Activated CD4-positive, alpha-beta T cell treated with anti-CD3 and anti-CD28 coated beads, Interleukin-10, Interleukin-2, amounts not matched to agents 100 ng/mL and 50 ng/mL, durations not matched to agents 16 hours and 8 hours (primary cell): ENCODE measurements at regions not wholly inside any gene's neighbourhood (a gene's known extent, or its start where the extent isn't known, plus 50 kb on each side); places are given as distances from the start of the nearest gene placed in this dataset.
"Not testable (repeated sequence)": the region's sequence is repeated elsewhere in the genome, so short reads cannot be mapped to it uniquely, and the experiment has no call there.

Experiments used
- DNase-seq: peaks from one replicate; pipeline ENCODE4 v3.0.0-alpha.2; 2020

GRCh38 chr2:114018464-114018863, 128.6 kb downstream of the ACTR3 start:
- not testable (repeated sequence) for DNase-seq

GRCh38 chr2:114020668-114021067, 130.8 kb downstream of the ACTR3 start:
- no peak for DNase-seq

- no peak for DNase-seq
These were observed 132.6 kb downstream of the ACTR3 start for GRCh38 chr2:114022360-114023085.

GRCh38 chr2:114024326-114024725, 134.4 kb downstream of the ACTR3 start:
- DNase-seq: no peak

- no peak for DNase-seq
These were observed 135.1 kb downstream of the ACTR3 start for GRCh38 chr2:114025030-114025429.

GRCh38 chr2:114027437-114027836, 137.5 kb downstream of the ACTR3 start:
- no peak for DNase-seq

GRCh38 chr2:114031605-114032505, 142.0 kb downstream of the ACTR3 start:
- DNase-seq: no peak

GRCh38 chr2:114032705-114033104, 142.8 kb downstream of the ACTR3 start:
- no peak for DNase-seq

- DNase-seq: no peak
These were observed 144.9 kb downstream of the ACTR3 start for GRCh38 chr2:114034742-114035141.

- DNase-seq: no peak
These were observed 148.8 kb downstream of the ACTR3 start for GRCh38 chr2:114038710-114039109.

- no peak for DNase-seq
These were observed 149.8 kb downstream of the ACTR3 start for GRCh38 chr2:114039677-114040076.

GRCh38 chr2:114040826-114041225, 150.9 kb downstream of the ACTR3 start:
- DNase-seq: no peak

- no peak for DNase-seq
These were observed 155.1 kb downstream of the ACTR3 start for GRCh38 chr2:114044985-114045384.

GRCh38 chr2:114046373-114046772, 156.5 kb downstream of the ACTR3 start:
- no peak for DNase-seq

GRCh38 chr2:114046866-114047435, 157.1 kb downstream of the ACTR3 start:
- DNase-seq: no peak

- DNase-seq: no peak
These were observed 159.4 kb downstream of the ACTR3 start for GRCh38 chr2:114049280-114049679.

GRCh38 chr2:114049826-114050225, 159.9 kb downstream of the ACTR3 start:
- DNase-seq: no peak

GRCh38 chr2:114056294-114057143, 166.6 kb downstream of the ACTR3 start:
- DNase-seq: no peak

- DNase-seq: no peak
These were observed 167.7 kb downstream of the ACTR3 start for GRCh38 chr2:114057638-114058037.

- DNase-seq: no peak
These were observed 171.7 kb downstream of the ACTR3 start for GRCh38 chr2:114061566-114062098.

GRCh38 chr2:114063346-114063745, 173.5 kb downstream of the ACTR3 start:
- DNase-seq: no peak

- no peak for DNase-seq
These were observed 175.8 kb downstream of the ACTR3 start for GRCh38 chr2:114065731-114066130.
